NCI-H2171 treated with DMSO at 0.1 percent for 48 hours (cell line): ENCODE measurements at regions not wholly inside any gene's neighbourhood (a gene's known extent, or its start where the extent isn't known, plus 50 kb on each side); places are given as distances from the start of the nearest gene placed in this dataset.
"Not testable (repeated sequence)": the region's sequence is repeated elsewhere in the genome, so short reads cannot be mapped to it uniquely, and the experiment has no call there.

Experiments
- DNase-seq: peaks from one replicate; lab custom pipeline; 2025; lab: John Stamatoyannopoulos, UW

- DNase-seq: no peak
These were observed 80.5 kb upstream of the CNIH3 start for GRCh38 chr1:224535641-224536040.

- DNase-seq: no peak
These were observed 76.1 kb upstream of the CNIH3 start for GRCh38 chr1:224539971-224540370.

- no peak for DNase-seq
These were observed 75.6 kb upstream of the CNIH3 start for GRCh38 chr1:224540535-224540934.

GRCh38 chr1:224541072-224541790 is 74.9 kb upstream of the CNIH3 start:
- no peak for DNase-seq

- no peak for DNase-seq
These were observed 74.1 kb upstream of the CNIH3 start for GRCh38 chr1:224541901-224542630.

GRCh38 chr1:224542783-224543440 is 73.2 kb upstream of the CNIH3 start:
- DNase-seq: no peak

- no peak for DNase-seq
These were observed 72.7 kb upstream of the CNIH3 start for GRCh38 chr1:224543453-224543852.

GRCh38 chr1:224544346-224545110 is 71.6 kb upstream of the CNIH3 start:
- DNase-seq: no peak

GRCh38 chr1:224545571-224545970 is 70.5 kb upstream of the CNIH3 start:
- no peak for DNase-seq

GRCh38 chr1:224548676-224549075 is 67.4 kb upstream of the CNIH3 start:
- DNase-seq: no peak

- DNase-seq: not testable (repeated sequence)
These were observed 64.9 kb upstream of the CNIH3 start for GRCh38 chr1:224551189-224551588.

- no peak for DNase-seq
These were observed 62.1 kb upstream of the CNIH3 start for GRCh38 chr1:224554056-224554455.

- no peak for DNase-seq
These were observed 61.4 kb upstream of the CNIH3 start for GRCh38 chr1:224554620-224555259.

GRCh38 chr1:224558904-224559303 is 57.2 kb upstream of the CNIH3 start:
- no peak for DNase-seq

- no peak for DNase-seq
These were observed 56.0 kb upstream of the CNIH3 start for GRCh38 chr1:224559981-224560728.

- DNase-seq: not testable (repeated sequence)
These were observed 53.2 kb upstream of the CNIH3 start for GRCh38 chr1:224562881-224563280.

GRCh38 chr1:224563666-224564065 is 52.5 kb upstream of the CNIH3 start:
- peak; percentile 90 for DNase-seq

- peak; percentile 79 for DNase-seq
These were observed 51.5 kb upstream of the CNIH3 start for GRCh38 chr1:224564454-224565084.

GRCh38 chr1:224565186-224565585 is 50.9 kb upstream of the CNIH3 start:
- no peak for DNase-seq

GRCh38 chr1:224565611-224566406 is 50.3 kb upstream of the CNIH3 start:
- no peak for DNase-seq
